ENCODE measurements at regions not wholly inside any gene's neighbourhood (a gene's known extent, or its start where the extent isn't known, plus 50 kb on each side); places are given as distances from the start of the nearest gene placed in this dataset.

- Mint-ChIP-seq H3K4me1 (ENCODE audit: low read depth) (no peaks in the 10 kb centered on the region), H3K9me3 (peaks cover 5% of the 10 kb centered on the region), H3K27me3 (no peaks in the 10 kb centered on the region), H3K4me3 (no peak overlapping the region), H3K36me3 (ENCODE audit: low read depth) (no peaks in the 10 kb centered on the region), H3K27ac (no peak overlapping the region)
- DNase-seq (no peak), ATAC-seq (ENCODE audit: poor library complexity) (no peak)
- H3K36me3 ChIP-seq (ENCODE audit: insufficient read depth, low read length) = no peaks in the 10 kb centered on the region
- no peaks in the 10 kb centered on the region for H3K27me3 ChIP-seq (ENCODE audit: control insufficient read depth in 1 of 2, insufficient read depth in 2 of 2, low read length in 2 of 2)
- ChIA-PET CTCF (no interaction called here), POLR2A (no interaction called here)
- H3K4me1 ChIP-seq (ENCODE audit: insufficient read depth, low read length) = no peaks in the 10 kb centered on the region
- H3K9me3 ChIP-seq (ENCODE audit: control insufficient read depth in 1 of 2, insufficient read depth in 1 of 2, low read length in 2 of 2) = no peaks in the 10 kb centered on the region
- H3K4me3 ChIP-seq (ENCODE audit: low read length) = no peak overlapping the region
- intact Hi-C loops (cut with DNase I, micrococcal nuclease) = no loop called here
- no peak for TF ChIP-seq CTCF (IDR thresholded peaks at IDR 0.05)
- no peak overlapping the region for H3K27ac ChIP-seq (ENCODE audit: low read depth in 1 of 2, low read length in 2 of 2)
Measured at GRCh38 chr10:57786850-57787750, 480.6 kb downstream of the IPMK start.

GRCh38 chr10:57786331-57786730 lies 481.4 kb downstream of the IPMK start:
- Mint-ChIP-seq H3K27me3 (no peaks in the 10 kb centered on the region), H3K27ac (no peak overlapping the region), H3K36me3 (ENCODE audit: low read depth) (no peaks in the 10 kb centered on the region), H3K4me3 (no peak overlapping the region), H3K4me1 (ENCODE audit: low read depth) (no peaks in the 10 kb centered on the region), H3K9me3 (peaks cover 5% of the 10 kb centered on the region)
- CTCF ChIA-PET = no interaction called here
- no peak overlapping the region for H3K4me3 ChIP-seq (ENCODE audit: low read length)
- TF ChIP-seq CTCF (IDR thresholded peaks at IDR 0.05) = no peak
- POLR2A ChIA-PET = no interaction called here
- H3K4me1 ChIP-seq (ENCODE audit: insufficient read depth, low read length) = no peaks in the 10 kb centered on the region
- intact Hi-C loops (cut with DNase I, micrococcal nuclease) = no loop called here
- H3K36me3 ChIP-seq (ENCODE audit: insufficient read depth, low read length) = no peaks in the 10 kb centered on the region
- DNase-seq = no peak
- H3K27me3 ChIP-seq (ENCODE audit: control insufficient read depth in 1 of 2, insufficient read depth in 2 of 2, low read length in 2 of 2) = no peaks in the 10 kb centered on the region
- no peak for ATAC-seq (ENCODE audit: poor library complexity)
- no peaks in the 10 kb centered on the region for H3K9me3 ChIP-seq (ENCODE audit: control insufficient read depth in 1 of 2, insufficient read depth in 1 of 2, low read length in 2 of 2)
- H3K27ac ChIP-seq (ENCODE audit: low read depth in 1 of 2, low read length in 2 of 2) = no peak overlapping the region

GRCh38 chr10:57785546-57785945 lies 482.1 kb downstream of the IPMK start:
- H3K4me1 Mint-ChIP-seq (ENCODE audit: low read depth) = no peaks in the 10 kb centered on the region
- Histone ChIP-seq H3K36me3 (ENCODE audit: insufficient read depth, low read length) (no peaks in the 10 kb centered on the region), H3K27ac (ENCODE audit: low read depth in 1 of 2, low read length in 2 of 2) (no peak overlapping the region), H3K4me3 (ENCODE audit: low read length) (no peak overlapping the region), H3K9me3 (ENCODE audit: control insufficient read depth in 1 of 2, insufficient read depth in 1 of 2, low read length in 2 of 2) (no peaks in the 10 kb centered on the region), H3K27me3 (ENCODE audit: control insufficient read depth in 1 of 2, insufficient read depth in 2 of 2, low read length in 2 of 2) (no peaks in the 10 kb centered on the region), H3K4me1 (ENCODE audit: insufficient read depth, low read length) (no peaks in the 10 kb centered on the region)
- H3K36me3 Mint-ChIP-seq (ENCODE audit: low read depth) = no peaks in the 10 kb centered on the region
- intact Hi-C loops (cut with DNase I, micrococcal nuclease) = no loop called here
- ChIA-PET CTCF (no interaction called here), POLR2A (no interaction called here)
- no peak for ATAC-seq (ENCODE audit: poor library complexity)
- no peaks in the 10 kb centered on the region for H3K27me3 Mint-ChIP-seq
- no peak for DNase-seq
- peaks cover 5% of the 10 kb centered on the region for H3K9me3 Mint-ChIP-seq
- no peak for TF ChIP-seq CTCF (IDR thresholded peaks at IDR 0.05)
- no peak overlapping the region for H3K27ac Mint-ChIP-seq
- H3K4me3 Mint-ChIP-seq = no peak overlapping the region

All from CD4-positive, alpha-beta T cell (primary cell).